HCT116 (cell line): ENCODE measurements at regions not wholly inside any gene's neighbourhood (a gene's known extent, or its start where the extent isn't known, plus 50 kb on each side); places are given as distances from the start of the nearest gene placed in this dataset.

Source experiments
- ATAC-seq: fragments of 200-7000 bp; cut with Tn5 transposase; 2 replicates; pipeline ENCODE4 v1.9.1; 2020; ENCODE audit warnings: mild to moderate bottlenecking, moderate library complexity
- BruUV-seq: library from RNA; stranded (reverse); fragments of 400-500 nt; replicated peaks from 2 replicates; lab custom pipeline; 2021; lab: Mats Ljungman, UMichigan
- CTCF ChIA-PET: fragments of 300-600 bp; sonication (Branson Sonifier 250); formaldehyde crosslinking; loops from one replicate; lab custom pipeline; 2021; ENCODE audit warnings: antibody characterized with exemption; lab: Charles Lee
- POLR2A ChIA-PET: fragments of 300-600, 350-600 bp; sonication (Branson Sonifier 250); formaldehyde crosslinking; loops from one replicate; lab custom pipeline; 2021; ENCODE audit warnings: antibody characterized with exemption; lab: Charles Lee
- RAD21 ChIA-PET, 2 experiments: fragments of 300-600 bp; sonication (Branson Sonifier 250); formaldehyde crosslinking; loops; one replicate each; lab custom pipeline; 2023; ENCODE audit warnings: low total read pairs in 2 of 2; ENCODE audit not compliant: uncharacterized antibody in 2 of 2, unreplicated experiment in 2 of 2, low non-redundant PET in 1 of 2; lab: Charles Lee
- DNase-seq: peaks from one replicate; pipeline ENCODE4 v3.0.0-alpha.2; 2010; ENCODE audit warnings: low read depth, low spot score
- H2AFZ ChIP-seq: fragments of 200-600 bp; shearing (Covaris generic), sonication (generic); 2 replicates; pipeline ENCODE4 v1.6.1; 2017; ENCODE audit warnings: low read depth, mixed run types, mixed read lengths, antibody characterized with exemption, low read length; ENCODE audit not compliant: poor library complexity, severe bottlenecking
- H3K27ac ChIP-seq: 2 replicates; pipeline ENCODE4 v1.5.1; 2012; ENCODE audit warnings: low read depth, low read length
- H3K27me3 ChIP-seq: fragments of 200-600 bp; sonication (generic); 2 replicates; pipeline ENCODE4 v1.6.1; 2016; ENCODE audit warnings: mixed run types, low read length, mixed read lengths; ENCODE audit not compliant: insufficient read depth
- H3K36me3 ChIP-seq, 2 experiments: fragments of 200-500 bp in 1 of 2; fragments of 200-600 bp in 1 of 2; sonication (Bioruptor generic) in 1 of 2; sonication (generic) in 1 of 2; 2 replicates each; pipeline versions ENCODE4 v1.5.1 to v1.6.1; 2014 to 2016; ENCODE audit warnings: low read length in 2 of 2, inconsistent platforms in 1 of 2, mixed read lengths in 1 of 2, mixed run types in 1 of 2; ENCODE audit not compliant: insufficient read depth in 2 of 2, control insufficient read depth in 1 of 2
- H3K4me1 ChIP-seq, 2 experiments: fragments of 200-600 bp in 1 of 2; sonication (generic) in 1 of 2; 2 replicates each; pipeline versions ENCODE4 v1.5.1 to v1.6.1; 2012 to 2017; ENCODE audit warnings: low read length in 2 of 2, inconsistent platforms in 1 of 2, mild to moderate bottlenecking in 1 of 2, mixed read lengths in 1 of 2, mixed run types in 1 of 2, moderate library complexity in 1 of 2; ENCODE audit not compliant: insufficient read depth in 2 of 2, control insufficient read depth in 1 of 2
- H3K4me2 ChIP-seq: fragments of 200-600 bp; sonication (generic); 2 replicates; pipeline ENCODE4 v1.6.1; 2017; ENCODE audit warnings: mixed run types, low read length, mixed read lengths
- H3K4me3 ChIP-seq, 2 experiments: fragments of 200-600 bp in 1 of 2; sonication (generic) in 1 of 2; replicated peaks in 1 of 2; 2 replicates each; pipeline ENCODE4 v1.5.1; 2011 to 2016; ENCODE audit warnings: low read length in 2 of 2, control low read depth in 1 of 2, low read depth in 1 of 2, mild to moderate bottlenecking in 1 of 2, mixed read lengths in 1 of 2, mixed run types in 1 of 2
- H3K79me2 ChIP-seq: fragments of 200-600 bp; sonication (generic); 2 replicates; pipeline ENCODE4 v1.6.1; 2017; ENCODE audit warnings: mild to moderate bottlenecking, mixed run types, low read length, moderate library complexity, mixed read lengths; ENCODE audit not compliant: insufficient read depth
- H3K9ac ChIP-seq: fragments of 200-600 bp; sonication (generic); 2 replicates; pipeline ENCODE4 v1.6.1; 2016; ENCODE audit warnings: low read length, mixed read lengths
- H3K9me2 ChIP-seq: fragments of 200-600 bp; sonication (generic), shearing (Covaris generic); 2 replicates; pipeline ENCODE4 v1.6.1; 2017; ENCODE audit warnings: mixed run types, mild to moderate bottlenecking, moderate library complexity; ENCODE audit not compliant: insufficient read depth
- H3K9me3 ChIP-seq, 2 experiments: fragments of 200-500 bp in 1 of 2; fragments of 200-600 bp in 1 of 2; sonication (Bioruptor generic) in 1 of 2; sonication (generic) in 1 of 2; 2 replicates each; pipeline ENCODE4 v1.6.1; 2014 to 2017; ENCODE audit warnings: low read length in 2 of 2, mixed read lengths in 2 of 2, inconsistent platforms in 1 of 2, low read depth in 1 of 2, mild to moderate bottlenecking in 1 of 2, mixed run types in 1 of 2, moderate library complexity in 1 of 2; ENCODE audit not compliant: control insufficient read depth in 1 of 2, insufficient read depth in 1 of 2
- H4K20me1 ChIP-seq: fragments of 200-600 bp; sonication (generic), shearing (Covaris generic); 2 replicates; pipeline ENCODE4 v1.6.1; 2017; ENCODE audit warnings: mixed run types, mild to moderate bottlenecking, moderate library complexity; ENCODE audit not compliant: insufficient read depth
- CTCF ChIP-seq, 3 experiments: fragments of 200-600 bp in 1 of 3; sonication (generic) in 1 of 3; IDR thresholded peaks in 2 of 3; conservative IDR thresholded peaks in 1 of 3; 2 replicates each; pipeline ENCODE4 v1.5.1; 2012 to 2017; ENCODE audit warnings: low read depth in 2 of 3, low read length in 2 of 3, antibody characterized with exemption in 1 of 3, borderline replicate concordance in 1 of 3, control low read depth in 1 of 3, mild to moderate bottlenecking in 1 of 3, mixed read lengths in 1 of 3, mixed run types in 1 of 3, moderate library complexity in 1 of 3; ENCODE audit not compliant: insufficient read depth in 1 of 3
- EGR1 ChIP-seq: IDR thresholded peaks from 2 replicates; pipeline ENCODE4 v1.6.1; 2012; ENCODE audit warnings: low read depth
- ELF1 ChIP-seq: IDR thresholded peaks from 2 replicates; pipeline ENCODE4 v1.6.1; 2012; ENCODE audit warnings: low read depth, borderline replicate concordance
- EZH2 ChIP-seq: fragments of 200-600 bp; sonication (generic); IDR thresholded peaks from 2 replicates; pipeline ENCODE4 v1.6.1; 2017; ENCODE audit warnings: antibody characterized with exemption, mixed run types
- EZH2phosphoT487 ChIP-seq: fragments of 200-600 bp; IDR thresholded peaks from 2 replicates; pipeline ENCODE4 v1.6.1; 2018; ENCODE audit warnings: antibody characterized with exemption, borderline replicate concordance
- FOSL1 ChIP-seq: IDR thresholded peaks from 2 replicates; pipeline ENCODE4 v1.6.1; 2012; ENCODE audit warnings: low read depth
- POLR2AphosphoS5 ChIP-seq: IDR thresholded peaks from 2 replicates; pipeline ENCODE4 v1.6.1; 2011; ENCODE audit warnings: mild to moderate bottlenecking, low read depth, low read length, moderate library complexity
- SIN3A ChIP-seq: IDR thresholded peaks from 2 replicates; pipeline ENCODE4 v1.6.1; 2012; ENCODE audit warnings: low read depth
- SP1 ChIP-seq: IDR thresholded peaks from 2 replicates; pipeline ENCODE4 v1.6.1; 2012; ENCODE audit warnings: low read depth
- YY1 ChIP-seq: IDR thresholded peaks from 2 replicates; pipeline ENCODE4 v1.6.1; 2011; ENCODE audit warnings: low read length, low read depth, moderate library complexity, mild to moderate bottlenecking; ENCODE audit not compliant: insufficient replicate concordance; ENCODE audit errors: extremely low read depth
- ZBTB33 ChIP-seq: IDR thresholded peaks from 2 replicates; pipeline ENCODE4 v1.6.1; 2011; ENCODE audit warnings: mild to moderate bottlenecking, low read length, moderate library complexity; ENCODE audit not compliant: insufficient replicate concordance; ENCODE audit errors: extremely low read depth
- ZFX ChIP-seq: fragments of 450-650 bp; IDR thresholded peaks from 2 replicates; pipeline ENCODE4 v1.6.1; 2017
- intact Hi-C: fragments of 100-400 bp; cut with micrococcal nuclease; formaldehyde crosslinking; loops from 2 replicates; pipeline ENCODE4 v1.10.0; 2022

GRCh38 chr10:37728830-37729229, 128.6 kb downstream of the ZNF248 start:
- BruUV-seq, result no TSS peak
- H3K9ac ChIP-seq, result no peak overlapping the region
- no peaks in the 10 kb centered on the region for H3K9me3 ChIP-seq
- no peak overlapping the region for H3K27ac ChIP-seq
- ChIA-PET CTCF (no interaction called here), POLR2A (no interaction called here), RAD21 (no interaction called here)
- no peaks in the 10 kb centered on the region for H3K79me2 ChIP-seq
- no peaks in the 10 kb centered on the region for H3K36me3 ChIP-seq
- intact Hi-C loops, result no loop called here
- H4K20me1 ChIP-seq, result no peaks in the 10 kb centered on the region
- no peak overlapping the region for H3K4me2 ChIP-seq
- H3K4me3 ChIP-seq, result no peak overlapping the region
- no peak for DNase-seq
- H3K27me3 ChIP-seq, result no peaks in the 10 kb centered on the region
- no peaks in the 10 kb centered on the region for H3K9me2 ChIP-seq
- H3K4me1 ChIP-seq, result no peaks in the 10 kb centered on the region
- ATAC-seq, result no peak
- H2AFZ ChIP-seq, result no peak overlapping the region
- no peak for TF ChIP-seq SP1
- TF ChIP-seq ZFX, result no peak
- no peak for TF ChIP-seq EZH2phosphoT487
- TF ChIP-seq YY1, result no peak
- TF ChIP-seq EZH2, result no peak
- no peak for TF ChIP-seq EGR1
- TF ChIP-seq CTCF (IDR thresholded peaks at IDR 0.05 in 2 of 3, conservative IDR thresholded peaks at IDR 0.05 in 1 of 3; ENCODE audit: borderline replicate concordance in 1 of 3, insufficient read depth in 1 of 3, low read depth in 2 of 3, low read length in 2 of 3), result no peak
- no peak for TF ChIP-seq ELF1
- TF ChIP-seq SIN3A, result no peak
- no peak for TF ChIP-seq POLR2AphosphoS5
- TF ChIP-seq ZBTB33, result no peak
- TF ChIP-seq FOSL1, result no peak
